Small intestine (tissue), 7 donors: ENCODE measurements at regions not wholly inside any gene's neighbourhood (a gene's known extent, or its start where the extent isn't known, plus 50 kb on each side); places are given as distances from the start of the nearest gene placed in this dataset.
A peak's percentile ranks its signal among the peaks of the same experiment; 100 is the strongest.

Experiments
- DNase-seq, 2 donors: peaks; one replicate each; pipeline versions ENCODE4 v3.0.0 to v3.0.0-alpha.2; 2013
- FAIRE-seq: peaks from 2 replicates; lab custom pipeline; 2012; peaks lifted over from hg19 to GRCh38; lab: Jason Lieb, UNC
- H3K27ac ChIP-seq, 3 donors: one replicate each; pipeline ENCODE4 v1.5.1; 2013; ENCODE audit warnings: low read length in 2 of 3, mild to moderate bottlenecking in 2 of 3, control low read depth in 1 of 3, inconsistent platforms in 1 of 3, low read depth in 1 of 3, moderate library complexity in 1 of 3
- H3K27me3 ChIP-seq, 3 donors: one replicate each; pipeline ENCODE4 v1.6.1; 2013; ENCODE audit warnings: low read length in 3 of 3, inconsistent platforms in 1 of 3; ENCODE audit not compliant: control insufficient read depth in 3 of 3, insufficient read depth in 3 of 3
- H3K36me3 ChIP-seq, 3 donors: one replicate each; pipeline ENCODE4 v1.6.1; 2013; ENCODE audit warnings: low read length in 3 of 3, inconsistent platforms in 1 of 3, low read depth in 1 of 3, mild to moderate bottlenecking in 1 of 3, moderate library complexity in 1 of 3; ENCODE audit not compliant: control insufficient read depth in 3 of 3, insufficient read depth in 2 of 3
- H3K4me1 ChIP-seq, 3 donors: one replicate each; pipeline ENCODE4 v1.6.1; 2013; ENCODE audit warnings: low read length in 2 of 3, inconsistent platforms in 1 of 3, low read depth in 1 of 3, mild to moderate bottlenecking in 1 of 3, moderate library complexity in 1 of 3; ENCODE audit not compliant: control insufficient read depth in 3 of 3, insufficient read depth in 2 of 3
- H3K4me3 ChIP-seq, 3 donors: one replicate each; pipeline ENCODE4 v1.5.1; 2013; ENCODE audit warnings: low read length in 3 of 3, control low read depth in 1 of 3, inconsistent platforms in 1 of 3, low read depth in 1 of 3, mild to moderate bottlenecking in 1 of 3, moderate library complexity in 1 of 3
- H3K9me3 ChIP-seq, 2 donors: one replicate each; pipeline ENCODE4 v1.6.1; 2013; ENCODE audit warnings: low read depth in 1 of 2, low read length in 1 of 2; ENCODE audit not compliant: control insufficient read depth in 2 of 2, insufficient read depth in 1 of 2
- WGBS, 3 donors: extraction: QIAGEN DNeasy Blood & Tissue Kit; methylation state at CpG; one replicate each; pipeline ENCODE4 v1.1.7; 2013; 5-methylcytosine and 5-hydroxymethylcytosine counted together
- donor health status: healthy with polysubstance abuse.
- donor health status: control.
- donor health status: control.
- donor health status: Bipolar disorder and iron deficiency.
- donor health status: healthy.

DNA sequence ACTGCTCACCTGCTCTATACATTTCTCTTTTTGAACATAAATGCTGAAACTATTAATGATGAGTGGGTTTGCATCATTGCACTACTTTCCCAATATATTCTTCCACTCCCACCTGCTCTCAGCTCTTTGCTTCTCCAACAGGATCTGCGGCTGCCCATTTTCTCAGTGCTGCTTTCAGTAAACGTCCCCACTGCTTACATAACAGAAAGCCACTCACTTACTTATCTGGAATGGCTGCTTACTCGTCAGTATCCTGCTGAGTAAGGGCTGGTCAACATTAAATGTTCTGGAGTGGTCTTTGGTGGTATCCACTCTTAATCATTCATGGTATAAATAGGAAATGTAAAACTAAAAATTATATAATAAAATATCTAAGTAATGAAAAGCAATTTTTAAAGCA is 112.8 kb upstream of the HPF1 start:
- 45 to 56% (median 56%) methylated on average over 3 of the region's 3 CpGs for WGBS, 3 donors
- H3K27ac ChIP-seq, result no peak overlapping the region
- H3K4me1 ChIP-seq, result no peaks in the 10 kb centered on the region
- H3K4me3 ChIP-seq, result no peak overlapping the region
- FAIRE-seq, result no peak
- H3K27me3 ChIP-seq, result no peaks in the 10 kb centered on the region
- no peaks in the 10 kb centered on the region for H3K36me3 ChIP-seq
- H3K9me3 ChIP-seq, result no peaks in the 10 kb centered on the region
- DNase-seq, result no peak

DNA sequence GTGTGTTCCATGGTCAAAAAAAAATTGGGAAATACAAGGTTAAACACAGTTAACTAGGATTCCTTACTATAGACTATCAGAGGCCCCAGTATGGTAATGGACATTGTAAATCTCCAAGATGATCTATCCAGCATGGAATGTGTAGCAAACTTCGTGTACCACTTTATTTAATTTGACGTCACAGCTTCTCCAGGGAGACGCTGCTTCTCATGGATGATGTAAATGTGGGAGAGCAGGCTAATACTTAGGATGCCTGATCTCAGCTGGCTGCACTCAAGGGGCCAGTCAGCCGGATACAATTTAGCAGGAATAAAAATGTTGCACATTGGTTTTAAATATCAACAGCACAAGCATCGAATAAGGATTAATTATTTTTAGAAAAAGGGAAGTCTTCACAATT is 111.7 kb upstream of the HPF1 start:
- H3K36me3 ChIP-seq, result no peaks in the 10 kb centered on the region
- H3K9me3 ChIP-seq, result no peaks in the 10 kb centered on the region
- H3K4me3 ChIP-seq, result no peak overlapping the region
- no peak for DNase-seq
- H3K27ac ChIP-seq, result no peak overlapping the region
- H3K4me1 ChIP-seq, result no peaks in the 10 kb centered on the region
- H3K27me3 ChIP-seq, result no peaks in the 10 kb centered on the region
- FAIRE-seq, result no peak
- 71 to 78% (median 74%) methylated on average over 5 of the region's 5 CpGs for WGBS, 3 donors

DNA sequence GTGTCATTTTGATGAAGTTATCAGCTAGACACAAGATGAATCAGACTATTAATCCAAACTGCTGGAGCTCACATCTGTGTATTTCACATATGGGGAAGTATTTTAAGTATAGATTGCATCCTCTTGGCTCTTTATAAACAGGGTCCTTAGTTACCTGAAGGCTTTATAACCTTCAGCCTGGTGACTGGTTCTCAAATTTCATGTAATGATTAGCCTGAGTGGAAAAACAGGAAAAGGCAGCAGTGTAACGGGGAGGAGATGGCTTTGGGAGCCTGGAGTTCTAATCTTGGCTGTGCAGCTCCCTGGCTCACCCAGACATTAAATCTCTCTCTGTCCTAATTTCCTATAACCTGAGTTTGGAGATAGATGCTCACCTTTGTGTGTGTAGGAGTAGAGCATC is 103.8 kb upstream of the HPF1 start:
- H3K4me3 ChIP-seq, result no peak overlapping the region
- no peaks in the 10 kb centered on the region for H3K9me3 ChIP-seq
- 0 to 22% (median 15%) methylated on average over 1 of the region's 1 CpG for WGBS, 3 donors
- no peak for FAIRE-seq
- H3K36me3 ChIP-seq, result no peaks in the 10 kb centered on the region
- no peaks in the 10 kb centered on the region for H3K4me1 ChIP-seq
- peaks cover 0 to 2% (median 0%) of the 10 kb centered on the region in 3 donors for H3K27me3 ChIP-seq
- DNase-seq, result peak in 1 of 2 donors; percentile 41
- H3K27ac ChIP-seq, result no peak overlapping the region

DNA sequence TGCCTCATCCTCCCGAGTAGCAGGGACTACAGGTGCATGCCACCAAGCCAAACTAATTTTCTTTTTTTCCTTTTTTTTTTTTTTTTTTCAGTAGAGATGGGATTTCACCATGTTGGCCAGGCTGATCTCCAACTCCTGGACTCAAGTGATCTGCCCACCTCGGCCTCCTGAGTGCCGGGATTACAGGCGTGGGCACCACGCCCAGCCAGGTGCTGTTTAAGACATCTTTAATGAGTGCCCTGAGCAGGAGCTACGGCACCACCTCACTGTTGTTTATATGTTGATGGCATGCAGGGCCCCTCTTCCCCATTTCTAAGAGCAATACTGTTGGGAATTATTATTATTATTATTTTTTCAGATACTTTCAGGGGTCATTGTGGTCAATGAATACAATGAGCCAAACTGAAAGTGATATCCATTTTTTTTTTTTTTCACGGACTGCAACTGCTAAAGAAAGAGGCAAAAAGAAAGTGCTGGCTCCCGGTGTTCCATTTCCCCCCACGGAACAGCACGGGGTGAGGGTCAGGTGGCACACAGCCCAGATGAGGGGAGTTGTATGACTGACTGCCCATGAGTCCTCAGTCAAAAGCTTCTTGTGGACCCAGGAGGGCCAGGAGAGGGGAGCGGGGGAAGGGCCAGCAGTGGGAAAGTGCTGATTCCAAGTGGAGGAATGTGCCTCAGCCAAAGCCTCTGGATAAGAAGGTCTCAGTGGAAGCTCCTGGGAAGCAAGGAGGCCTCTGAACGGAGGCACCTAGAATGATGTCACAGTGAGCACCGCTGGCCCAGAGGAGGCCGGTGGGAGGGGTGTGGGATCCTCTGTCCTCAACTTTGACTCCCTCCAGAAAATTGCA is 101.8 kb upstream of the HPF1 start:
- H3K27ac ChIP-seq, result no peak overlapping the region
- FAIRE-seq (no peak), DNase-seq (no peak)
- no peaks in the 10 kb centered on the region for H3K4me1 ChIP-seq
- no peaks in the 10 kb centered on the region for H3K9me3 ChIP-seq
- H3K36me3 ChIP-seq, result no peaks in the 10 kb centered on the region
- peak overlapping the region in 1 of 3 donors; percentile 16 for H3K4me3 ChIP-seq
- H3K27me3 ChIP-seq, result peaks cover 0 to 2% (median 0%) of the 10 kb centered on the region in 3 donors
- WGBS, 3 donors, result 37 to 67% (median 48%) methylated on average over 14 of the region's 14 CpGs

DNA sequence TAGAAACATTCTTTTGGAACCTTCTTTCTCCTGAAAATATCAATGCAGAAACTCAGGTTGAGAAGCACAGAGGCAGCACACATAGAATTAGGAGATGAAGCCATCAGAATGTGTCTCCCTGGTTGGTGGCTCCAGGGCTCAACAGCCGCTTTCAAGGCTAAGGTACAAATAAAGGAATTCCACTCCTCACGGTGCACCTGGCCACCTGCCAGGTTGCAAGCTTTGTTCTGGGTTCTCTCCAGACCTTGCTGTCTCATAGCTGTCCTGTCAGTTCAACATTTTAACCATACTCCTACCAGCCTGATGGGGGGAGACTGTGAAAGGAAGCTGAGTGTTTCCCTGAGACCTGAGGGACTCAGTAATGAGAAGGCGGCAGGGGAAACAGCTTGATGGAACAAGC is 96.3 kb upstream of the HPF1 start:
- Histone ChIP-seq H3K4me1 (no peaks in the 10 kb centered on the region), H3K9me3 (no peaks in the 10 kb centered on the region), H3K4me3 (no peak overlapping the region), H3K27me3 (no peaks in the 10 kb centered on the region), H3K36me3 (no peaks in the 10 kb centered on the region), H3K27ac (no peak overlapping the region)
- FAIRE-seq (no peak), DNase-seq (no peak)
- WGBS, 3 donors, result 40 to 52% (median 46%) methylated on average over 3 of the region's 3 CpGs

DNA sequence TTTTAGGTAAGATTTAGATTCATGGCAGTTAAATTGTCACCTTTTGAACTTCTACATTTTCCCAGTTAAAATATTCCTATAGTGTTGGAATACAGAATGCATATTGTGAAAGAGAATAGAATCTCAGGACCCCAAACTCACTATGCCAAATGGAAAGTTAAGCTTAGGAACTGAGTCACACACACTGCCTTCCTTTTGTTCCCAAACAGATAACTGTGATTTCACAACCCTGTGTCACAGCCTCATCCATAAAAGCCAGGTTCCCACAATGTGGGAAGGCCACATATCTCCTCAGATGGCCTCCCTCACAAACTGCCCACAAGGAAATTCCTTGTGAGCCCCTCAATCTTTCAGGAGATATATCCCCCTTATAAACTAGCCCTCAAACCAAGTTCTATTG is 94.7 kb upstream of the HPF1 start:
- H3K27me3 ChIP-seq, result no peaks in the 10 kb centered on the region
- H3K4me1 ChIP-seq, result no peaks in the 10 kb centered on the region
- H3K27ac ChIP-seq, result no peak overlapping the region
- H3K9me3 ChIP-seq, result no peaks in the 10 kb centered on the region
- H3K36me3 ChIP-seq, result no peaks in the 10 kb centered on the region
- H3K4me3 ChIP-seq, result no peak overlapping the region
- no peak for DNase-seq
- no peak for FAIRE-seq

GRCh38 chr4:169851750-169852149 is 94.0 kb upstream of the HPF1 start:
- H3K27ac ChIP-seq, result no peak overlapping the region
- 90 to 97% (median 91%) methylated on average over 3 of the region's 3 CpGs for WGBS, 3 donors
- H3K9me3 ChIP-seq, result no peaks in the 10 kb centered on the region
- FAIRE-seq, result no peak
- H3K4me3 ChIP-seq, result no peak overlapping the region
- H3K36me3 ChIP-seq, result no peaks in the 10 kb centered on the region
- H3K4me1 ChIP-seq, result no peaks in the 10 kb centered on the region
- H3K27me3 ChIP-seq, result no peaks in the 10 kb centered on the region
- no peak for DNase-seq

DNA sequence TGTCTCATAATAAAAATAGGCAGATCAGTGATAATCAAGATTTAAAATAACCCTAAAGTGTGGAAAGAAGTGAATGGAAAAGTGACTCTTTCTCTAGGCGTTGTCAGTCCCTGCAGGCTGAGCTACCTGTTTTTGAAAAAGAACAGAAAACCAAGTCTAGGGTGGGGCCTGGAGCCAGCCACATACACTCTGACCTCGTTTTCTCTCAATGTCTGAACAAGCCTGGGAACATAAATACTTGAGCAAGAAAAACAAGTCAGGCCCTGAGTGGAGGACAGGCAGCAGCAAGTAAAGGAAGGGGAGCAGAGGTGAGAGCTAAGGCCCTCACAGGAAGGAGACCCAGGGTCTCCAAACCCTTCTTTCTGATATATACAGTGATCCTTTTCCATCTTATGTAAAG is 91.7 kb upstream of the HPF1 start:
- Histone ChIP-seq H3K4me1 (no peaks in the 10 kb centered on the region), H3K27ac (no peak overlapping the region), H3K9me3 (no peaks in the 10 kb centered on the region), H3K36me3 (no peaks in the 10 kb centered on the region), H3K4me3 (no peak overlapping the region), H3K27me3 (peaks cover 0 to 3% (median 0%) of the 10 kb centered on the region in 3 donors)
- FAIRE-seq, result no peak
- no peak for DNase-seq
- WGBS, 3 donors, result 40 to 54% (median 41%) methylated on average over 2 of the region's 2 CpGs

- no peaks in the 10 kb centered on the region for H3K4me1 ChIP-seq
- DNase-seq (no peak), FAIRE-seq (no peak)
- 35 to 54% (median 46%) methylated on average over 5 of the region's 5 CpGs for WGBS, 3 donors
- H3K36me3 ChIP-seq, result no peaks in the 10 kb centered on the region
- H3K27ac ChIP-seq, result no peak overlapping the region
- peaks cover 0 to 3% (median 0%) of the 10 kb centered on the region in 3 donors for H3K27me3 ChIP-seq
- no peak overlapping the region for H3K4me3 ChIP-seq
- H3K9me3 ChIP-seq, result no peaks in the 10 kb centered on the region
Observed at GRCh38 chr4:169848018-169848417, 90.3 kb upstream of the HPF1 start.
